HEK293 (cell line): ENCODE measurements at regions not wholly inside any gene's neighbourhood (a gene's known extent, or its start where the extent isn't known, plus 50 kb on each side); places are given as distances from the start of the nearest gene placed in this dataset.

Experiments
- CTCF ChIA-PET: fragments of 350-600 bp; formaldehyde crosslinking; extraction: SDS; loops from one replicate; lab custom pipeline; 2021; ENCODE audit warnings: antibody characterized with exemption; lab: Yijun Ruan, JAX
- POLR2A ChIA-PET: fragments of 300-600 bp; formaldehyde crosslinking; extraction: SDS; loops from one replicate; lab custom pipeline; 2020; ENCODE audit warnings: antibody characterized with exemption, inconsistent platforms; lab: Yijun Ruan, JAX
- H3K27ac ChIP-seq: fragments of 200-500 bp; sonication (Bioruptor generic); 2 replicates; pipeline ENCODE4 v1.5.1; 2014; ENCODE audit warnings: low read depth, low read length, control low read depth, inconsistent platforms; ENCODE audit errors: extremely low read depth
- H3K36me3 ChIP-seq, 2 experiments: fragments of 200-500 bp in 1 of 2; sonication (Bioruptor generic) in 1 of 2; 1 replicate in 1 of 2; 2 replicates in 1 of 2; pipeline ENCODE4 v1.5.1; 2014 to 2017; ENCODE audit warnings: inconsistent platforms in 2 of 2, low read length in 2 of 2; ENCODE audit not compliant: control insufficient read depth in 2 of 2, insufficient read depth in 1 of 2
- H3K4me1 ChIP-seq: fragments of 200-500 bp; sonication (Bioruptor generic); 2 replicates; pipeline ENCODE4 v1.5.1; 2014; ENCODE audit warnings: mild to moderate bottlenecking, low read length, inconsistent platforms; ENCODE audit not compliant: control insufficient read depth, insufficient read depth
- H3K4me3 ChIP-seq: 2 replicates; pipeline ENCODE4 v1.5.1; 2011; ENCODE audit warnings: low read depth, mild to moderate bottlenecking, control low read depth, low read length, moderate library complexity
- H3K9me3 ChIP-seq: fragments of 200-500 bp; sonication (Bioruptor generic); 2 replicates; pipeline ENCODE4 v1.5.1; 2014; ENCODE audit warnings: low read depth, low read length, inconsistent platforms; ENCODE audit not compliant: control insufficient read depth, insufficient read depth
- PATZ1 ChIP-seq: fragments of 450-650 bp; formaldehyde crosslinking; IDR thresholded peaks from 2 replicates; pipeline ENCODE4 v1.5.1; 2016; ENCODE audit warnings: missing biosample characterization, missing genetic modification characterization
- SP7 ChIP-seq: fragments of 450-650 bp; formaldehyde crosslinking; IDR thresholded peaks from 2 replicates; pipeline ENCODE4 v1.5.1; 2016; ENCODE audit warnings: missing biosample characterization, missing genetic modification characterization
- YY1 ChIP-seq: fragments of 450-650 bp; formaldehyde crosslinking; IDR thresholded peaks from 2 replicates; pipeline ENCODE4 v1.5.1; 2018; ENCODE audit warnings: missing biosample characterization, missing genetic modification characterization
- YY2 ChIP-seq: fragments of 450-650 bp; formaldehyde crosslinking; IDR thresholded peaks from 2 replicates; pipeline ENCODE4 v1.5.1; 2016; ENCODE audit warnings: missing biosample characterization, missing genetic modification characterization
- ZBTB6 ChIP-seq: fragments of 450-650 bp; formaldehyde crosslinking; IDR thresholded peaks from 2 replicates; pipeline ENCODE4 v1.5.1; 2017; ENCODE audit warnings: missing biosample characterization, missing genetic modification characterization
- ZNF148 ChIP-seq: fragments of 450-650 bp; formaldehyde crosslinking; IDR thresholded peaks from 2 replicates; pipeline ENCODE4 v1.5.0; 2017; ENCODE audit warnings: missing biosample characterization, missing genetic modification characterization, borderline replicate concordance
- ZNF184 ChIP-seq: fragments of 450-650 bp; IDR thresholded peaks from 2 replicates; pipeline ENCODE4 v1.5.1; 2018; ENCODE audit warnings: missing biosample characterization, mild to moderate bottlenecking, missing genetic modification characterization
- ZNF211 ChIP-seq: fragments of 450-650 bp; formaldehyde crosslinking; IDR thresholded peaks from 2 replicates; pipeline ENCODE4 v1.5.1; 2016; ENCODE audit warnings: low read depth, missing biosample characterization, missing genetic modification characterization
- ZNF302 ChIP-seq: fragments of 450-650 bp; formaldehyde crosslinking; IDR thresholded peaks from 2 replicates; pipeline ENCODE4 v1.5.1; 2016; ENCODE audit warnings: missing biosample characterization, missing genetic modification characterization, low read depth
- ZNF529 ChIP-seq: fragments of 450-650 bp; formaldehyde crosslinking; IDR thresholded peaks from 2 replicates; pipeline ENCODE4 v1.5.1; 2017; ENCODE audit warnings: missing genetic modification characterization, missing biosample characterization; ENCODE audit not compliant: insufficient replicate concordance
- ZNF549 ChIP-seq: fragments of 450-650 bp; IDR thresholded peaks from 2 replicates; pipeline ENCODE4 v1.5.1; 2018; ENCODE audit warnings: missing biosample characterization, missing genetic modification characterization, mild to moderate bottlenecking, inconsistent platforms, moderate library complexity
- ZNF639 ChIP-seq: fragments of 450-650 bp; formaldehyde crosslinking; IDR thresholded peaks from 2 replicates; pipeline ENCODE4 v1.5.1; 2016; ENCODE audit warnings: missing biosample characterization, missing genetic modification characterization
- ZNF670 ChIP-seq: fragments of 450-650 bp; formaldehyde crosslinking; IDR thresholded peaks from 2 replicates; pipeline ENCODE4 v1.5.1; 2016; ENCODE audit warnings: missing biosample characterization, missing genetic modification characterization, low read depth
- ZNF837 ChIP-seq: fragments of 450-650 bp; formaldehyde crosslinking; IDR thresholded peaks from 2 replicates; pipeline ENCODE4 v1.5.1; 2016; ENCODE audit warnings: missing biosample characterization, missing genetic modification characterization
- ZSCAN5A ChIP-seq: fragments of 450-650 bp; formaldehyde crosslinking; IDR thresholded peaks from 2 replicates; pipeline ENCODE4 v1.5.1; 2016; ENCODE audit warnings: missing biosample characterization, missing genetic modification characterization

GRCh38 chr4:28209371-28209924 lies 1348.8 kb downstream of the STIM2 start:
- H3K36me3 ChIP-seq, result no peaks in the 10 kb centered on the region
- ChIA-PET CTCF (no interaction called here), POLR2A (no interaction called here)
- H3K9me3 ChIP-seq, result no peaks in the 10 kb centered on the region
- no peak overlapping the region for H3K27ac ChIP-seq
- no peak overlapping the region for H3K4me3 ChIP-seq
- no peak for TF ChIP-seq ZNF529 (tag by site-specific recombination)
- TF ChIP-seq ZNF837 (tag by site-specific recombination), result no peak
- TF ChIP-seq ZNF148 (tag by site-specific recombination), result no peak
- TF ChIP-seq ZNF639 (tag by site-specific recombination), result no peak
- TF ChIP-seq YY2 (tag by site-specific recombination), result no peak
- no peak for TF ChIP-seq ZNF670 (tag by site-specific recombination)
- no peak for TF ChIP-seq PATZ1 (tag by site-specific recombination)
- TF ChIP-seq ZNF549 (tag by site-specific recombination), result no peak
- TF ChIP-seq YY1 (tag by site-specific recombination), result no peak
- H3K4me1 ChIP-seq, result no peaks in the 10 kb centered on the region

- H3K4me1 ChIP-seq, result no peaks in the 10 kb centered on the region
- CTCF ChIA-PET, result no interaction called here
- no peak for TF ChIP-seq SP7 (tag by site-specific recombination)
- no peak for TF ChIP-seq ZSCAN5A (tag by site-specific recombination)
- TF ChIP-seq ZNF184, result no peak
- no peak for TF ChIP-seq ZNF302 (tag by site-specific recombination)
- no peak for TF ChIP-seq ZBTB6
- TF ChIP-seq ZNF211 (tag by site-specific recombination), result no peak
- TF ChIP-seq, all 188 proteins: peak for 0
- Histone ChIP-seq H3K27ac (no peak overlapping the region), H3K9me3 (no peaks in the 10 kb centered on the region), H3K36me3 (no peaks in the 10 kb centered on the region), H3K4me3 (no peak overlapping the region)
- POLR2A ChIA-PET, result no interaction called here
Observed at GRCh38 chr4:28211676-28212470, 1351.2 kb downstream of the STIM2 start.
